ENCODE measurements at regions not wholly inside any gene's neighbourhood (a gene's known extent, or its start where the extent isn't known, plus 50 kb on each side); places are given as distances from the start of the nearest gene placed in this dataset.

GRCh38 chr10:108090476-108091215 lies 926.1 kb upstream of the SORCS1 start:
- intact Hi-C loops (cut with DNase I; ENCODE audit: low total_unique reads), result loop anchor here (10.0 kb wide), 1 partner anchor 856 kb away; no protein-coding TSS in a partner anchor
- no peak for DNase-seq
- H3K27me3 ChIP-seq, result no peaks in the 10 kb centered on the region
- no peak overlapping the region for H3K4me3 ChIP-seq
- H3K36me3 ChIP-seq, result no peaks in the 10 kb centered on the region
- TF ChIP-seq POLR2A (IDR thresholded peaks at IDR 0.05), result no peak
- no peak for TF ChIP-seq CTCF (IDR thresholded peaks at IDR 0.05)
- H3K9me3 ChIP-seq, result no peaks in the 10 kb centered on the region
- no peak overlapping the region for H3K27ac ChIP-seq
- H3K4me1 ChIP-seq, result no peaks in the 10 kb centered on the region

- Histone ChIP-seq H3K27me3 (no peaks in the 10 kb centered on the region), H3K4me3 (no peak overlapping the region), H3K9me3 (no peaks in the 10 kb centered on the region), H3K4me1 (no peaks in the 10 kb centered on the region), H3K27ac (no peak overlapping the region), H3K36me3 (no peaks in the 10 kb centered on the region)
- DNase-seq, result no peak
- intact Hi-C loops (cut with DNase I; ENCODE audit: low total_unique reads), result no loop called here
- TF ChIP-seq POLR2A (IDR thresholded peaks at IDR 0.05), result no peak
- no peak for TF ChIP-seq CTCF (IDR thresholded peaks at IDR 0.05)
Observed at GRCh38 chr10:108086502-108086901, 922.0 kb upstream of the SORCS1 start.

- intact Hi-C loops (cut with DNase I; ENCODE audit: low total_unique reads), result no loop called here
- TF ChIP-seq CTCF (IDR thresholded peaks at IDR 0.05) (no peak), POLR2A (IDR thresholded peaks at IDR 0.05) (no peak)
- no peak overlapping the region for H3K4me3 ChIP-seq
- no peaks in the 10 kb centered on the region for H3K27me3 ChIP-seq
- no peak for DNase-seq
- H3K36me3 ChIP-seq, result no peaks in the 10 kb centered on the region
- no peaks in the 10 kb centered on the region for H3K9me3 ChIP-seq
- H3K4me1 ChIP-seq, result no peaks in the 10 kb centered on the region
- no peak overlapping the region for H3K27ac ChIP-seq
Observed at GRCh38 chr10:108082596-108082995, 918.1 kb upstream of the SORCS1 start.

- intact Hi-C loops (cut with DNase I; ENCODE audit: low total_unique reads), result no loop called here
- no peak for TF ChIP-seq CTCF (IDR thresholded peaks at IDR 0.05)
- TF ChIP-seq POLR2A (IDR thresholded peaks at IDR 0.05), result no peak
- no peak overlapping the region for H3K4me3 ChIP-seq
- no peaks in the 10 kb centered on the region for H3K9me3 ChIP-seq
- no peaks in the 10 kb centered on the region for H3K36me3 ChIP-seq
- H3K27ac ChIP-seq, result no peak overlapping the region
- no peaks in the 10 kb centered on the region for H3K27me3 ChIP-seq
- H3K4me1 ChIP-seq, result no peaks in the 10 kb centered on the region
- DNase-seq, result no peak
Observed at GRCh38 chr10:108078263-108078662, 913.8 kb upstream of the SORCS1 start.

- Histone ChIP-seq H3K4me1 (no peaks in the 10 kb centered on the region), H3K9me3 (no peaks in the 10 kb centered on the region), H3K27ac (no peak overlapping the region), H3K4me3 (no peak overlapping the region), H3K36me3 (no peaks in the 10 kb centered on the region), H3K27me3 (no peaks in the 10 kb centered on the region)
- no peak for DNase-seq
- TF ChIP-seq CTCF (IDR thresholded peaks at IDR 0.05) (no peak), POLR2A (IDR thresholded peaks at IDR 0.05) (no peak)
- intact Hi-C loops (cut with DNase I; ENCODE audit: low total_unique reads), result no loop called here
Observed at GRCh38 chr10:108072466-108072865, 908.0 kb upstream of the SORCS1 start.

All from uterus (tissue), 3 donors.